ENCODE measurements at regions not wholly inside any gene's neighbourhood (a gene's known extent, or its start where the extent isn't known, plus 50 kb on each side); places are given as distances from the start of the nearest gene placed in this dataset.

GRCh38 chr14:98700748-98701147 is 571.2 kb downstream of the BCL11B start:
- no peak for FAIRE-seq

DNA sequence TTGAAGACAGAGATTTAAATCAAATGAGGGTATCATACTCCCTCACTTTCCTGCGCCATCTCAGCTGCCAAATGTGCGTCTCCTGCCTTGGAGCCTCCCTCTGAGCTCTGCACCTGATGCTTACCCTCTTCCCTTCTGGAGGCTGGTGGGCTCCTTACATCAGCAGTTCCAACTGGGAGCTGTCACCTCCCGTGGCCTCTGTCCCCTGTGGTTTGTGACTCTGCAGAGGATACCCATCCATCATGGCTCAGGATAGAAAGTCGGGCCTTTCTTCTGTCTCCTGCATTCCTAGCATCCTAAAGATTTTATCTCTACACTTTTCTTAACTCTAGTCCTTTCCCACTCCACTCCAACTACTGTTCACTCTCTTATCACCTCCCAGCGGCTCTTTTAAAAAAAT is 570.6 kb downstream of the BCL11B start:
- no peak for FAIRE-seq

GRCh38 chr14:98704441-98704840 is 567.6 kb downstream of the BCL11B start:
- no peak for FAIRE-seq

GRCh38 chr14:98705871-98706300 is 566.1 kb downstream of the BCL11B start:
- no peak for FAIRE-seq

DNA sequence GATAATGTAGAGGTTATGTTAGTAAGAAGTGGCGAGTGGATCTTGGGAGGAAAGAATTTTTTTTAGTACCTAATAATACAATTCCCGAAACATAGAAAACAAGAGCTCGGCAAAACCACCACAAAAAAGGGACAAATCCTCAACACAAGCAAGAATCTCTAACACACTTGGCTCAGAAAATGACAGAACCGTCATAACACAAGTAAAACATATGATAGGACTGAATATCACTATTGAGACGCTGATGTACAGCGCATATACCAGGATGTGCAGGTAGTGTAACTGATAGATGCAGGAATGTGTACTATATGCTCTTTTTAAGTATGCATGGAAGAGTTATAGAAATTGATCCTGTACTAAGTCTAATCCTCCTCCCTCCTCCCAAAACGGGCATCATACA is 564.5 kb downstream of the BCL11B start:
- no peak for FAIRE-seq

DNA sequence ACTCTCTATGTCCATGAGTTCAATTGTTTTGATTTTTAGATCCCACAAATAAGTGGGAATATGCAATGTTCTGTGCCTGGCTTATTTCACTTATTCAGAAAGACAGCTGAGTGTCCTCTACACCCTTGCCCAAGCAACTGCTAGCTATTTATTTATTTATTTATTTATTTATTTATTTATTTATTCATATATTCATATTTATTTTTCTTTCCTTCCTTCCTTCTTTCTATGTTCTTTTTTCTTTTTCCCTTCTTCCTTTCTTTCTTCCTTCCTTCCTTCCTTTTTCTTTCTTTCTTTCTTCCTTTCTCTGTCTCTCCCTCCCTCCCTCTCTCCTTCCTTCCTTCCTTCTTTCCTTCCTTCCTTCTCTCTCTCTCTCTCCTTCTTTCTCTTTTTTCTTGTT is 563.4 kb downstream of the BCL11B start:
- FAIRE-seq: no peak

GRCh38 chr14:98711453-98711852 is 560.5 kb downstream of the BCL11B start:
- FAIRE-seq: no peak

- FAIRE-seq: no peak
Observed at GRCh38 chr14:98714626-98715425, 557.2 kb downstream of the BCL11B start.

- no peak for FAIRE-seq
Observed at GRCh38 chr14:98716133-98716532, 555.9 kb downstream of the BCL11B start.

- no peak for FAIRE-seq
Observed at GRCh38 chr14:98721061-98721460, 550.9 kb downstream of the BCL11B start.

DNA sequence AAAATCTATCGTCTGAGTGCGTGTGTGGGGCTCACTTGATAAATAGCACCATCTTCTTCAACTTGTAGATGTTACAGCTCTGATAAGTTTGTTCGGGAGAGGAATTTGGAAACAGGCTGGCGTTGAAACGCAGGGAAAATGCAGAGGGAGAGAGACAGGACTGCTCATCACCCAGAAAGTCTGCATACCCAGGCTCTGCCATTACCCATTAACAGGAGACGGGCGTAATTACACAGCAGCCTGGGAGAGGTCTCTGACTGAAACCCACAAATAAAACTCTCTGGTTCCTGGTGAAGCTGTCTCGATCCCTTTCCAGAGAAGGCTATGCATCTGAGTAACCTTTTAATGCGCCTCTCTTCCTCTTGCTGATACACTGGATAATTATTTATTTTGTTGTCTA is 547.3 kb downstream of the BCL11B start:
- no peak for FAIRE-seq

DNA sequence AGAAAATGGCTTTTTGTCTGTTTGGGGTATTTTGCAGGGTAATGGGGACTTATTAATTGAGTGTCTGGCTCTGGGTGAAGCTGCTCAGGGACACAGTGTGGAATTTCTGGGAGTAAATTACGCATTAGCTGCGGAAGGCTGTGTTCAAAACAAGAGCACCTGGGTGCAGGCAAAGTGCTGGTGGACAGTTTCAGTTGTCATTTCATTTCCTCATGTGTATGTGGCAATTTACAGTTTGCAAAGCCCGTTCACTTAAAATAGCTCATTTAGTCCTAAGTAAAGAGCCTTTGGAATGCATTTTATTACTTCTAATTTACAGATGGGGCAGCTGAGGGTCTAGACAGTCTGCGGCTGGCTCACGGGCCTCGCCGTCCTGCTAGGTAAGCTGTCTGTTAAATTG is 546.8 kb downstream of the BCL11B start:
- no peak for FAIRE-seq

- no peak for FAIRE-seq
Observed at GRCh38 chr14:98725676-98726075, 546.3 kb downstream of the BCL11B start.

- no peak for FAIRE-seq
Observed at GRCh38 chr14:98726585-98727405, 545.2 kb downstream of the BCL11B start.

GRCh38 chr14:98728024-98728423 is 544.0 kb downstream of the BCL11B start:
- FAIRE-seq: no peak

DNA sequence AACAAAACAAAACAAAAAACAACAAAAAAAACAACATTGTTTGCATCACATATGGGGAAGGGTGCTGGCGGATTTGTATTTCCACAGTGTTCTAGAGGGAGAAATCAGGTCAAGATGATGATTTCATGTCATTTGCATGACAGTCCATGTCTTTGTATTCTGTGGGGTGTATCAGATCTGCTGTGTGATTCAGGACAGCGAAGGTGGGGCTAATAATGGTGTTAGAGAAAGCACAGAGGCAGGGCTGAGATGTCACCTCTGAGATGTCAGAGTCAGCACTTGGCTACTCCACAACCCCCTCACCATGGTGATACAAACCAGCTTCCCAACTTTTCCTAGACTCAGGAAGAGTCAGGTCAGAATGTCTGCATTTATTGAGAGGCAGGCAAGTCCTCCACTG is 543.2 kb downstream of the BCL11B start:
- no peak for FAIRE-seq

DNA sequence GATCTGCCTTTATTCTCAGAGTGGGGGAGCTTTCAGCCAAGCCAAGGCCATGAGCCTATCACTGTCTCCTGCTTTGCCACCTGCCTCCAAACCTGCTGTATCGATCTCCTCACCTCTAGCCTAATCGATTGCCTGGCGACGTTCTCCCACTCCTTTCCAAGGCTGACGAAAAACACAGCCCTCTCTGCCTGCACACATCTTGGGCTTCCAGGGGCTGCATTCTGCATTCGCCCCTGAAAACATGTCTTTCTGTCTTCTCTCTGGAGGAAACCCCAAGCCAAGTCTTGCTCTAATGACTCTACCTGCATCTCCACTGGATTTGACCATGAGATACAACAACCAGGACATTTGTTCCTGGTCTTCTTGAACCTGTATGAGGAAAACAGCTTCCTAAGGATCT is 540.7 kb downstream of the BCL11B start:
- FAIRE-seq: no peak

DNA sequence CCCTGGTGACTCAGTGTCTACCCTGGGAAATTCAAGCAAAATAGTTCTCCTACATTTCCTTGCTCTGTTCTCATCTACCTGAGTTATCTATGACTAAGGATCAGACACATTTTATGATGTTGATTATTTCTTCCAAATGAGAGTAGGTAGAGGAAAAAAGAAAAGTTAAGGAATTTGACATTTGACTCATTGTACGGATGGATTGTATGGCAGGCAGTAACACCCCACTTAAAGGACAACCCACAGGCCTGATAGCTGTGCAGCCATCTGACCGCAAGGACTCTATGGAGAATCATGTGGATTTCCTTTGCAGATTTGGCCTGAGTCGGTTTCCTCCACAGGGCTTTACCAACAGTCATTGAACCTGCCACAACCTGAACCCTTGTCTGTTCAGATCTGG is 540.3 kb downstream of the BCL11B start:
- FAIRE-seq: no peak

- no peak for FAIRE-seq
Observed at GRCh38 chr14:98733536-98733935, 538.5 kb downstream of the BCL11B start.

DNA sequence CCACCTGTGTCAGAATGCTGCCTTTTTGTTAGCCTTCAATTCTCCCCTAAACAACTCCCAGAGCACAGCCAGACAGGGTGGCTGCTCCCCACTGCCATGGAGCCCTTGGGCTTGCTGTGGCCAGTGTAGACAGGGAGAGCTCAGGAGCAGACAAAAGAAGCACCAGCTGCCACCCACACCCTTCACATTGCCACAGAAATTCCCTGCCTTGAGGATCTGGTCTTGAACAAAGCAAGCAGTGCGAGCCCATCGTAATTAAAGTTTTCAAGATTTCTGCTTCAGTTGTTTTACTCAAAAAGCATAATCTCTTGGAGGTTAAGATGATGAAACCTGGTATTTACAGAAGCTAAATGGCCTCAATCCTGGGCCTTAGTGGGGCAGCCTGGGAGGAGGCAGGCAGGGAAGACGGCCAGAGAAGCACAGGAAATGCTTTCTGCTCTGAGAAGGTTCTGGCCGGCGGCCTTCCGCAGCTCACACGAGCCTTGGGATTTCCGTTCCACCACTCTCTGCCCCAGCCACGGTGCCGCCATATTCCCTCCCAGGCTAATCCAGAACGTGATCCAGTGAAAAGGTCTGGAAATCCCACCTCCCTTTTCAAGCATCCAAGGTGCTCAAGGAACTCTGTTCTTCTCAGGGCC is 535.2 kb downstream of the BCL11B start:
- FAIRE-seq: no peak

- FAIRE-seq: no peak
Observed at GRCh38 chr14:98741523-98741922, 530.5 kb downstream of the BCL11B start.

DNA sequence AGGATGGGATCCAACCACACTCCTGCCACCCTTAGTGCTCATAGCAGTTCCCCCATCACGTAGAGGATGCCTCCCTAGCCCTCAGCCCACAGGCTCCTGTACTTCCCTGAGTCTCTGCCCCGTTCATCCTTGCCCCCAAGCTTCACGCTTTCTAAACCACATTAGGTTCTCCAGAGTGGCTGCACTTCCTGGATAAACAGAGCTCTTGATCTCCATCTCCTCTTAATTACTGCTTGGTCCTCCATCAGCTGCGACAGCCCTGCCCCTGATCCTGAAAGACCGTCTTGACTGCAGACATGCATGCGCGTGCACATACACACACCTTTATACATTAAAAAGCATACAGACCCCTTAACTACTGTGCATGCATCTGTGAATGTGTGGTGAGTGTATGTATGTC is 530.0 kb downstream of the BCL11B start:
- FAIRE-seq: no peak

DNA sequence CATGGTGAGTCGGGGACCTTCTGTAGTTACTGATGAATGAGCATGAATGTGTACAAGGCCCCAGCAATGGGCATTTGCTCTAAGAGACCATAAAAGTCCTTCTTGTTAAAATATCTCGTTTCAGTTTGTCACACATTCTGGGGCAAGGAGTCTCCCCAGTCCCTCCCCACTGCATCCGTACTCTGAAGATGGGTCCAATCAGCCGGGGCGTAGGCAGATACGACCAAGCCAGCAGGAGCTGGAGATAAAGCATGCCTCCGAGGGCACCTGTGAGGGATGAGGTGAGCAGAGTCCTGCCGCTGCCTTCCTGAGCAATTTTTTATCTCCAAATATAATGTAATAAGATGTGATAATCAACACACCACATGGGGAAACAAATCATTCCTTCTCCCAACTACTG is 528.5 kb downstream of the BCL11B start:
- FAIRE-seq: no peak

GRCh38 chr14:98748966-98749365 is 523.0 kb downstream of the BCL11B start:
- no peak for FAIRE-seq

Measured in G401.6 (cell line).